C4-2B (cell line): ENCODE measurements at regions not wholly inside any gene's neighbourhood (a gene's known extent, or its start where the extent isn't known, plus 50 kb on each side); places are given as distances from the start of the nearest gene placed in this dataset.

Source experiments
- H3K27ac ChIP-seq: fragments of 450-650 bp; 2 replicates; pipeline ENCODE4 v1.5.1; 2017
- ZFX ChIP-seq: fragments of 450-650 bp; IDR thresholded peaks from 2 replicates; pipeline ENCODE4 v1.6.1; 2017
- TF ChIP-seq, protein P1 (sequence below): fragments of 450-650 bp; conservative IDR thresholded peaks from 2 replicates; pipeline ENCODE4 v1.5.1; 2017; ENCODE audit warnings: mild to moderate bottlenecking

DNA sequence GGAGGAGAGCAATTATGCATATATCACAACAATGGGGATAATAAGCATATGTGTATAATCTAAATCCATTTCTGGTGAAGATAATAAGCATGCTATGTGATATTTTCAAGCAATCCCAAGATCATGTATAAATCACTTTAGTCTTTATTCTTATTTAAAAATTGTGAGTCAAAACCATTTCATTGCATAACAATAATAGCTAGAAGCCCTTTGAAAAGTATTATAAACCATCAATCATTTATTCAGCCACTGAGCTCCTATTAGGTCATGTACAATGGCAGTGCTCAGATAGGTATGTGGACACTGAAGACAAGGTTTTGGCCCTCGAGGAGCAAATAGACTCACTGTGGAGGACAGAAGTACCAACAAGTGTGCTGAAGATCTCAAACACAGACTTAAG is 113.1 kb downstream of the CDCA7 start:
- TF ChIP-seq, protein P1, sequence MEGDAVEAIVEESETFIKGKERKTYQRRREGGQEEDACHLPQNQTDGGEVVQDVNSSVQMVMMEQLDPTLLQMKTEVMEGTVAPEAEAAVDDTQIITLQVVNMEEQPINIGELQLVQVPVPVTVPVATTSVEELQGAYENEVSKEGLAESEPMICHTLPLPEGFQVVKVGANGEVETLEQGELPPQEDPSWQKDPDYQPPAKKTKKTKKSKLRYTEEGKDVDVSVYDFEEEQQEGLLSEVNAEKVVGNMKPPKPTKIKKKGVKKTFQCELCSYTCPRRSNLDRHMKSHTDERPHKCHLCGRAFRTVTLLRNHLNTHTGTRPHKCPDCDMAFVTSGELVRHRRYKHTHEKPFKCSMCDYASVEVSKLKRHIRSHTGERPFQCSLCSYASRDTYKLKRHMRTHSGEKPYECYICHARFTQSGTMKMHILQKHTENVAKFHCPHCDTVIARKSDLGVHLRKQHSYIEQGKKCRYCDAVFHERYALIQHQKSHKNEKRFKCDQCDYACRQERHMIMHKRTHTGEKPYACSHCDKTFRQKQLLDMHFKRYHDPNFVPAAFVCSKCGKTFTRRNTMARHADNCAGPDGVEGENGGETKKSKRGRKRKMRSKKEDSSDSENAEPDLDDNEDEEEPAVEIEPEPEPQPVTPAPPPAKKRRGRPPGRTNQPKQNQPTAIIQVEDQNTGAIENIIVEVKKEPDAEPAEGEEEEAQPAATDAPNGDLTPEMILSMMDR, result no peak
- TF ChIP-seq ZFX, result no peak
- H3K27ac ChIP-seq, result no peak overlapping the region

DNA sequence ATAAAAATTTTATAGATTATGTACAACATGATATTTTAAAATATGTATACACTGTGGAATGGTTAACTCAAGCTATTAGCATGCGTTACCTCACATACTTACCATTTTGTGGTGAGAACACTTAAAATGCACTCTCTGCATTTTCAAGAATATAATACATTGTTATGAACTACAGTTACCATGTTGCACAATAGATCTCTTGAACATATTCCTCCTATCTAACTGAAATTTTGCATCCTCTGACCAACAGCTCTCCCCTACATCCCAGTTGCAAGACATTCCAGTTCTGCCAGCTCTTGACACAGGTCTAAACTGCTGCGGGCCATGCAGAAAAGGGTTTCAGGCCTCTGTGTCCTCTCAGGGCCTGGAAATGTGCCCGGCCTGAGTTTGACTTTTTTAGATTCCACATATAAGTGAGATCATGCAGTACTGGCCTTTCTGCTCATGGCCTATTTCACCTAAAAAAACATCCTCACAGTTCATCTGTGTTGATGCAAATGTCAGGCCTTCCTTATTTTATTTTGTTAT is 113.7 kb downstream of the CDCA7 start:
- TF ChIP-seq, protein P1, result no peak
- no peak for TF ChIP-seq ZFX
- H3K27ac ChIP-seq, result no peak overlapping the region

DNA sequence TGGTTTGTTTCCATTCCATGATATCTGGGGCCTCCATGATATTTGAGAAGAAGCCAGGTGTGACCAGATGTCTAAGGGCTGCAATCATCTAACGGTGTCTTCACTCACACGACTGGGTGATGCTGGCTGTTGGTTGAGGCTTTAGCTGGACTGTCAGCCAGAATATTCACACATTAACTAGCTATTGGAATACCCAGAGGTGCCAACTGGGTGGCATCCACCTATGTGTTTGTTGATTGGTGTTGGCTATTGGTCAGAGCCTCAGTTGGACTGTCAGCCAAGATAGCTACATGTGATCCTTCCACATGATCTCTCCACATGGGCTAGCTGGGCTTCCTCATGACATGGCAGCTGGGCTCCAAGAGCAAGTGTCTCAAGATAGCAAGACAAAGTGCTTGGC is 117.4 kb downstream of the CDCA7 start:
- TF ChIP-seq, protein P1, result no peak
- no peak for TF ChIP-seq ZFX
- H3K27ac ChIP-seq, result no peak overlapping the region

DNA sequence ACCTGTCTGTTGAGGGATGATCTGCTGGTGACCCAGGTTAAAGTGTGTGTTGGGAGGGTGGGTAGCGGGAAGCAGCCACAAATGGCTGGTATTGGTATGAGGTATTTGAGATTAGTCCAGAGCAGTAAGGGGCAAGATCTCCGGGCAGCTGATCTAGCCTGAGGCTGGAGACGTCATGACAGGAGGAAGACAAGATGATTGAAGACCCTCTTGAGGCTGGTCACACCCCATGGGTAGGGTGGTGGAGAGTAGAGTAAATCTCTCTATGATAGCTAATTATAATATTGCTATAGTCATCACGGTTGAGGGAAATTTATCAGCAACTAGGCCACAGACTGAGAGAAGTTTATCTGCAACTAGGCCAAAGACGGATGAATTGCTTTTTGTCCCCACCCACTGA is 128.5 kb downstream of the CDCA7 start:
- no peak for TF ChIP-seq ZFX
- TF ChIP-seq, protein P1, result no peak
- no peak overlapping the region for H3K27ac ChIP-seq

DNA sequence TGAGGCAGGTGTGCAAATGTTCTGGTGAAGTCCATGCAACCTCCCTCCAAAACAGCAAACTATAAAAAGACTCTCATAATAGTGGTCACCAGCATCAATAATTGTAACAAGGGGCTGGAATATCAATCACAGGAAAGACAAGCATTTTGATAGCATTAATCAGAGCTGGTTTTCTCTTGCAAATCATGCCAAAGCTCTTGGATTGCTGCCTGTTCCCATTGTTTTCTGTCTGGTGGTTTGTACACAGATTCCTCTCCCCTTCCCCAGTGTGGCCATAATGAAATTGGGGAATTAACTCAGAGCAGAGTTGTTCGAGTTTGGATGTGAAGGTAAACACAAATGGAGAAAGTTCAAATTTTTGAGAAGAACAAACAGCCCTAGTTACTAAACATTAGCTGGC is 134.2 kb downstream of the CDCA7 start:
- TF ChIP-seq ZFX, result no peak
- TF ChIP-seq, protein P1, result no peak
- H3K27ac ChIP-seq, result no peak overlapping the region

DNA sequence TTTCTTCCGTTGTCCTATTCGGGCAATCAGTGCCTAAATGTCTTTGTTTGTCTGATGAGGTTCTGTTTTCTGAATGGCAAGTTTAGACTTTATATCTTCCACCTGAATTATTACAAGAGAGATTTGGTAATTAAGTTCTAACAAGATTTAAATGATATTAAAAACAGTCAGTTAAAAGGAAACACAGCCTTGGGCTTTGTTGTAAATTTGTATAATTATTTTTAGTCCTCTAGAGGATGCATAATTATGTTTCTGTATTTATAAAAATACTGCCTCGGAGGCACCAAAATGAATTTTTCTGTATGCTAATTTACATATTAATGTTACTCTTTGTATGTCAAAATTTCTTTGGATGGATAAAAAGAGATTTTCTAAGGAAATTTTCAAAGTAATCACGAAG is 136.7 kb downstream of the CDCA7 start:
- no peak overlapping the region for H3K27ac ChIP-seq
- TF ChIP-seq, protein P1, result no peak
- no peak for TF ChIP-seq ZFX

DNA sequence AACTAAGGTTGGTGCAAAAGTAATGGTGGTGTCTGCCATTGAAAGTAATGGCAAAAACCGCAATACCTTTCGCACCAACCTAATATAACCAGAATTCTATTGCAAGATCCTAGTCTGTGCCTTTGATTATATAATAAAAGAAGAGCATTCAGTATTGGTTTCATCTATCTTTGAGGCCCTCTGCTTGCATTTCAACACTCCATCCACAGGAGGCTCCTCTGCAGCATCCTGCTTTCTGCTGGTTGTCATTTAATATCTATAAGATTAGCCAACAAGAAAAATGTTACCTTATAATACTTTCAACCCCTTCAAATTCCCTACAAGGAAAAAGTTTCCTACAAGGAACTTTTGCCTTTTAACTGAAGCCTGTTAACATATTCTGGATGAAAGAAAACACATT is 139.2 kb downstream of the CDCA7 start:
- TF ChIP-seq ZFX, result no peak
- TF ChIP-seq, protein P1, result no peak
- H3K27ac ChIP-seq, result no peak overlapping the region
